ENCODE measurements at regions not wholly inside any gene's neighbourhood (a gene's known extent, or its start where the extent isn't known, plus 50 kb on each side); places are given as distances from the start of the nearest gene placed in this dataset.
"Not testable (repeated sequence)": the region's sequence is repeated elsewhere in the genome, so short reads cannot be mapped to it uniquely, and the experiment has no call there.

- Histone ChIP-seq H3K4me1 (no peaks in the 10 kb centered on the region), H3K36me3 (no peaks in the 10 kb centered on the region), H3K4me3 (ENCODE audit: low read depth, low read length) (no peak overlapping the region), H3K9me3 (no peaks in the 10 kb centered on the region), H3K27me3 (no peaks in the 10 kb centered on the region)
- no peak for TF ChIP-seq CTCF (IDR thresholded peaks at IDR 0.05; ENCODE audit: low read depth, low read length)
- DNase-seq: no peak
These were observed 121.0 kb downstream of the PCDH10 start for GRCh38 chr4:133270021-133270570.

GRCh38 chr4:133268205-133268604 lies 119.1 kb downstream of the PCDH10 start:
- H3K4me3 ChIP-seq (ENCODE audit: low read depth, low read length): no peak overlapping the region

GRCh38 chr4:133267506-133267905 lies 118.4 kb downstream of the PCDH10 start:
- not testable (repeated sequence) for H3K36me3 ChIP-seq; DNase-seq; H3K27me3 ChIP-seq; H3K9me3 ChIP-seq; H3K4me1 ChIP-seq; H3K4me3 ChIP-seq (ENCODE audit: low read depth, low read length)

More at GRCh38 chr4:133268205-133268604, 119.1 kb downstream of the PCDH10 start:
- Histone ChIP-seq H3K4me1 (no peaks in the 10 kb centered on the region), H3K36me3 (no peaks in the 10 kb centered on the region), H3K9me3 (no peaks in the 10 kb centered on the region), H3K27me3 (no peaks in the 10 kb centered on the region)
- DNase-seq: no peak
- TF ChIP-seq CTCF (IDR thresholded peaks at IDR 0.05; ENCODE audit: low read depth, low read length): no peak

- not testable (repeated sequence) for DNase-seq; H3K4me1 ChIP-seq; H3K27me3 ChIP-seq; H3K4me3 ChIP-seq (ENCODE audit: low read depth, low read length); H3K9me3 ChIP-seq; H3K36me3 ChIP-seq
These were observed 117.9 kb downstream of the PCDH10 start for GRCh38 chr4:133266966-133267365.

GRCh38 chr4:133264251-133264650 lies 115.2 kb downstream of the PCDH10 start:
- not testable (repeated sequence) for H3K36me3 ChIP-seq; DNase-seq; H3K9me3 ChIP-seq; H3K4me3 ChIP-seq (ENCODE audit: low read depth, low read length); H3K27me3 ChIP-seq; H3K4me1 ChIP-seq

- no peaks in the 10 kb centered on the region for H3K9me3 ChIP-seq
- H3K4me1 ChIP-seq: no peaks in the 10 kb centered on the region
- no peak overlapping the region for H3K4me3 ChIP-seq (ENCODE audit: low read depth, low read length)
- H3K36me3 ChIP-seq: no peaks in the 10 kb centered on the region
- no peaks in the 10 kb centered on the region for H3K27me3 ChIP-seq
- TF ChIP-seq CTCF (IDR thresholded peaks at IDR 0.05; ENCODE audit: low read depth, low read length): no peak
- DNase-seq: no peak
These were observed 114.0 kb downstream of the PCDH10 start for GRCh38 chr4:133263104-133263503.

- no peak for DNase-seq
- Histone ChIP-seq H3K9me3 (no peaks in the 10 kb centered on the region), H3K4me3 (ENCODE audit: low read depth, low read length) (no peak overlapping the region), H3K36me3 (no peaks in the 10 kb centered on the region), H3K27me3 (no peaks in the 10 kb centered on the region), H3K4me1 (no peaks in the 10 kb centered on the region)
- no peak for TF ChIP-seq CTCF (IDR thresholded peaks at IDR 0.05; ENCODE audit: low read depth, low read length)
These were observed 98.8 kb downstream of the PCDH10 start for GRCh38 chr4:133247861-133248260.

- Histone ChIP-seq H3K27me3 (no peaks in the 10 kb centered on the region), H3K9me3 (no peaks in the 10 kb centered on the region), H3K36me3 (no peaks in the 10 kb centered on the region), H3K4me1 (no peaks in the 10 kb centered on the region), H3K4me3 (ENCODE audit: low read depth, low read length) (no peak overlapping the region)
- TF ChIP-seq CTCF (IDR thresholded peaks at IDR 0.05; ENCODE audit: low read depth, low read length): no peak
- DNase-seq: no peak
These were observed 96.1 kb downstream of the PCDH10 start for GRCh38 chr4:133245226-133245625.

Data from BE2C (cell line).